ENCODE measurements at regions not wholly inside any gene's neighbourhood (a gene's known extent, or its start where the extent isn't known, plus 50 kb on each side); places are given as distances from the start of the nearest gene placed in this dataset.

DNA sequence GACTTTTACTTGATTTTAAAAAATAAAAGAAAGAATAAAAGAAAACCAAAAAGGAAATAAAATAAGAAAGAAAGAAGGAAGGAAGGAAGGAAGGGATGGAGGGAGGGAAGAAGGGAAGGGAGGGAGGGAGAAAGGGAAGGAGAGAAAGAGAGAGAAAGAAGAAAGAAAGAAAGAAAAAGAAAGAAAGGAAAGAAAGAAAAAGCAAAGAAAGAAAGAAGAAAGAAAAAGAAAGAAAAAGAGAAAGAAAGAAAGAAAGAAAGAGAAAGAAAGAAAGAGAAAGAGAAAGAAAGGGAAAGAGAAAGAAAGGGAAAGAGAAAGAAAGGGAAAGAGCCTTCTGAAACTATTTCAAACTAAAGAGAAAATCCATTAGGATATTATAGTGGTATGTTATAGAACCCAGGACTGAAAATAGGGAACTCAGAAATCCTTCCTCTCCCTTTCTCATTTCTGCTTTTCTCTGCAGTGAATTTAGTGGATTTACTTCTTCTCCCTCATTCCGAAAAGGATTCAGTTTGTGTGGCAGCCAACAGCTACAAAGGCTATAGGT lies 414.7 kb upstream of the CCNG1 start:
- Histone ChIP-seq H4K91ac (ENCODE audit: insufficient read length, low read depth, low read length) (no peak overlapping the region), H3K14ac (ENCODE audit: insufficient read depth, low read length) (no peak overlapping the region), H3K23me2 (ENCODE audit: insufficient read length, low read depth, low read length, poor library complexity, severe bottlenecking) (no peaks in the 10 kb centered on the region), H2BK120ac (ENCODE audit: low read depth, low read length, poor library complexity, severe bottlenecking) (no peak overlapping the region), H3K79me2 (ENCODE audit: insufficient read depth, low read length) (no peaks in the 10 kb centered on the region), H2BK12ac (ENCODE audit: insufficient read length, low read depth, low read length) (no peak overlapping the region), H3K23ac (ENCODE audit: insufficient read length, low read depth, low read length) (no peak overlapping the region), H3T11ph (ENCODE audit: low read length) (no peak overlapping the region), H4K5ac (ENCODE audit: insufficient read length, low read depth, low read length) (no peak overlapping the region), H4K8ac (replicated peaks; ENCODE audit: insufficient read length, low read depth, low read length) (no peak overlapping the region), H3K9ac (ENCODE audit: extremely low read depth, insufficient read length, low read length) (no peak overlapping the region), H3K56ac (ENCODE audit: insufficient read length, low read depth, low read length) (no peak overlapping the region), H3K9me3 (ENCODE audit: control insufficient read depth, low read depth, low read length) (no peaks in the 10 kb centered on the region), H2AK5ac (ENCODE audit: insufficient read length, low read length) (no peak overlapping the region), H3K27me3 (ENCODE audit: insufficient read depth, low read length) (no peaks in the 10 kb centered on the region), H2BK15ac (ENCODE audit: low read depth, low read length) (no peak overlapping the region), H3K79me1 (ENCODE audit: insufficient read depth, low read depth, low read length, poor library complexity, severe bottlenecking) (no peaks in the 10 kb centered on the region), H2BK20ac (ENCODE audit: low read depth, low read length, poor library complexity, severe bottlenecking) (no peak overlapping the region), H3K4ac (ENCODE audit: low read depth, low read length) (no peak overlapping the region), H3K4me1 (ENCODE audit: insufficient read depth, low read length) (no peaks in the 10 kb centered on the region), H3K18ac (ENCODE audit: insufficient read length, low read depth, low read length) (no peak overlapping the region), H3K4me2 (ENCODE audit: insufficient read depth, insufficient read length, low read length) (no peak overlapping the region), H3K27ac (ENCODE audit: insufficient read length, low read depth, low read length) (no peak overlapping the region), H4K20me1 (ENCODE audit: control insufficient read depth, insufficient read depth, insufficient read length) (no peaks in the 10 kb centered on the region), H2BK5ac (ENCODE audit: insufficient read length, low read length) (no peak overlapping the region), H2AFZ (ENCODE audit: low read length) (no peak overlapping the region)
- Mint-ChIP-seq H3K9me3 (no peaks in the 10 kb centered on the region), H3K27ac (no peak overlapping the region), H3K4me3 (no peak overlapping the region), H3K36me3 (ENCODE audit: insufficient read depth in 1 of 3, low read depth in 3 of 3) (no peaks in the 10 kb centered on the region), H3K27me3 (ENCODE audit: low read depth) (no peaks in the 10 kb centered on the region), H3K4me1 (no peaks in the 10 kb centered on the region)
- TF ChIP-seq, protein P1, sequence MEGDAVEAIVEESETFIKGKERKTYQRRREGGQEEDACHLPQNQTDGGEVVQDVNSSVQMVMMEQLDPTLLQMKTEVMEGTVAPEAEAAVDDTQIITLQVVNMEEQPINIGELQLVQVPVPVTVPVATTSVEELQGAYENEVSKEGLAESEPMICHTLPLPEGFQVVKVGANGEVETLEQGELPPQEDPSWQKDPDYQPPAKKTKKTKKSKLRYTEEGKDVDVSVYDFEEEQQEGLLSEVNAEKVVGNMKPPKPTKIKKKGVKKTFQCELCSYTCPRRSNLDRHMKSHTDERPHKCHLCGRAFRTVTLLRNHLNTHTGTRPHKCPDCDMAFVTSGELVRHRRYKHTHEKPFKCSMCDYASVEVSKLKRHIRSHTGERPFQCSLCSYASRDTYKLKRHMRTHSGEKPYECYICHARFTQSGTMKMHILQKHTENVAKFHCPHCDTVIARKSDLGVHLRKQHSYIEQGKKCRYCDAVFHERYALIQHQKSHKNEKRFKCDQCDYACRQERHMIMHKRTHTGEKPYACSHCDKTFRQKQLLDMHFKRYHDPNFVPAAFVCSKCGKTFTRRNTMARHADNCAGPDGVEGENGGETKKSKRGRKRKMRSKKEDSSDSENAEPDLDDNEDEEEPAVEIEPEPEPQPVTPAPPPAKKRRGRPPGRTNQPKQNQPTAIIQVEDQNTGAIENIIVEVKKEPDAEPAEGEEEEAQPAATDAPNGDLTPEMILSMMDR (conservative IDR thresholded peaks at IDR 0.05), result no peak
- no peak for DNase-seq
- no CpG with 5 or more reads among the region's 1 CpG for WGBS (ENCODE audit: extremely low coverage, insufficient read length, low lambda C conversion rate)
